ENCODE measurements at regions not wholly inside any gene's neighbourhood (a gene's known extent, or its start where the extent isn't known, plus 50 kb on each side); places are given as distances from the start of the nearest gene placed in this dataset.

DNA sequence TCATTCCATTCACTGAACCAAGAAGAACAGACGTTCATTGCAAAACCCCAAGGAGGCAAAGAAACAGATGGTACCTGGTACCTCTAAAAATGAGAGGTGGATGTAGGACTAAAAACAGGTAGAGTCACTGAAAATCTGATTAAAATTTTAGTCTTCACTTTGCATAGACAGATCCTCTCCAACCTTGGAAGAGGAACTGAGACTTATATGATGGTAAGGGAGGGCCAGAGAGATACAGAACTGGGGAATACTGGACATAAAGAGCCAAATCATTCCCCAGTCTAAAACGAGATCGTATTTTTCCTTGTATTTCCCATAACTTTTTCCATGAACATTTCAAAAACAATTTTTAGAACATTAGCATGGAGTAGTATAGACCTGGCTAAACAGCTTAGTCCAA, 59.7 kb upstream of the SPOPL start:
- no peak for DNase-seq (ENCODE audit: low read depth)

DNA sequence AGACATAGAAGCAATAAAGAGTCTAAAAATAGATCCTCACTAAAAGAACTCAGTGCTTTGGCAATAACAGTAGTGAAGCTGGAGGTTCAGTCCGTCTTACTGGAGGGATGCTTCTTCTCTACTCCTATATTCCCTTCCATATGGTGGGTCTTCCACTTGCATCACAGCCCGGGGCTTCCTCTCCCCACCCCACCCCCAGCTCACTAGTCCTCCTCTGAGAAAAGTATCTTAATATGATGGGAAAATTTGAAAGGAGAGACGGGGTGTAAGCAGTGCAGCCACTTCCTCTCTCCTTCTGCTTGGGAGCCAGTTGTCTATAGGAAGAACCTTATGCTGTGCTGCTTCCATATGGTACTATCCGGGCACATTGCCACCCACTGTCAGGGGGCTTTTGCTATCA, 57.2 kb upstream of the SPOPL start:
- no peak for DNase-seq (ENCODE audit: low read depth)

- no peak for DNase-seq (ENCODE audit: low read depth)
Measured at GRCh38 chr2:138445227-138445626, 56.3 kb upstream of the SPOPL start.

GRCh38 chr2:138446043-138446442, 55.5 kb upstream of the SPOPL start:
- no peak for DNase-seq (ENCODE audit: low read depth)

GRCh38 chr2:138447889-138448570, 53.5 kb upstream of the SPOPL start:
- no peak for DNase-seq (ENCODE audit: low read depth)
